ENCODE measurements at regions not wholly inside any gene's neighbourhood (a gene's known extent, or its start where the extent isn't known, plus 50 kb on each side); places are given as distances from the start of the nearest gene placed in this dataset.

DNA sequence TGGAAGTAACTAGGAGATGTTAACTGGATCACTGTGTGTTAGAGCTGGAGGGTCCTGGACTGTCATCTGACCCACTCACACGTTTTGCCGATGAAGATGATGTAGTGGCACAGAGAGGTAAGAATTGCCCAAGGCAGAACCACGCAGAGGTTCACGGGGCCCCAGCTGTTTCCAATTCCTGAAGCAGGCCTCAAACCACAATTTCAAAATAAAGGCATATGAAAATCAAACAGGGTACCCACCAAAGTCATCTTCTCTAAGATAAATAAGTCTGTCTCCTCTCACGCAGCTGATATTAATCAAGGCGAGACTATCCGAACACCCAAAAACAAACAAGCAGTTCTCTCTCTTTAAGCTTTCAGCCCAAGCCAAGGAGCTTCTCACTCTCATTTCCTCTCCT, 113.3 kb upstream of the JCAD start:
- TF ChIP-seq, protein P1, sequence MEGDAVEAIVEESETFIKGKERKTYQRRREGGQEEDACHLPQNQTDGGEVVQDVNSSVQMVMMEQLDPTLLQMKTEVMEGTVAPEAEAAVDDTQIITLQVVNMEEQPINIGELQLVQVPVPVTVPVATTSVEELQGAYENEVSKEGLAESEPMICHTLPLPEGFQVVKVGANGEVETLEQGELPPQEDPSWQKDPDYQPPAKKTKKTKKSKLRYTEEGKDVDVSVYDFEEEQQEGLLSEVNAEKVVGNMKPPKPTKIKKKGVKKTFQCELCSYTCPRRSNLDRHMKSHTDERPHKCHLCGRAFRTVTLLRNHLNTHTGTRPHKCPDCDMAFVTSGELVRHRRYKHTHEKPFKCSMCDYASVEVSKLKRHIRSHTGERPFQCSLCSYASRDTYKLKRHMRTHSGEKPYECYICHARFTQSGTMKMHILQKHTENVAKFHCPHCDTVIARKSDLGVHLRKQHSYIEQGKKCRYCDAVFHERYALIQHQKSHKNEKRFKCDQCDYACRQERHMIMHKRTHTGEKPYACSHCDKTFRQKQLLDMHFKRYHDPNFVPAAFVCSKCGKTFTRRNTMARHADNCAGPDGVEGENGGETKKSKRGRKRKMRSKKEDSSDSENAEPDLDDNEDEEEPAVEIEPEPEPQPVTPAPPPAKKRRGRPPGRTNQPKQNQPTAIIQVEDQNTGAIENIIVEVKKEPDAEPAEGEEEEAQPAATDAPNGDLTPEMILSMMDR (IDR thresholded peaks at IDR 0.05), result no peak
- TF ChIP-seq FOXP1 (CRISPR knock-in tag; IDR thresholded peaks at IDR 0.05; ENCODE audit: borderline replicate concordance), result no peak
